ENCODE measurements at regions not wholly inside any gene's neighbourhood (a gene's known extent, or its start where the extent isn't known, plus 50 kb on each side); places are given as distances from the start of the nearest gene placed in this dataset.
"Not testable (repeated sequence)": the region's sequence is repeated elsewhere in the genome, so short reads cannot be mapped to it uniquely, and the experiment has no call there.

- no peaks in the 10 kb centered on the region for H3K9me3 ChIP-seq
- no peak overlapping the region for H3K27ac ChIP-seq
- no peak for TF ChIP-seq CTCF (IDR thresholded peaks at IDR 0.05)
Measured at GRCh38 chr4:158958489-158959270, 144.2 kb upstream of the RAPGEF2 start.

GRCh38 chr4:158962393-158962792 lies 140.5 kb upstream of the RAPGEF2 start:
- Histone ChIP-seq H3K4me1 (ENCODE audit: control insufficient read depth in 1 of 2, low read depth in 2 of 2) (no peaks in the 10 kb centered on the region), H3K4me3 (no peak overlapping the region), H3K27me3 (replicated peaks; ENCODE audit: insufficient read depth) (no peaks in the 10 kb centered on the region), H3K9me3 (no peaks in the 10 kb centered on the region), H3K36me3 (no peaks in the 10 kb centered on the region), H3K27ac (no peak overlapping the region)
- no peak for DNase-seq (ENCODE audit: low spot score)
- TF ChIP-seq CTCF (IDR thresholded peaks at IDR 0.05): no peak
- ATAC-seq (ENCODE audit: insufficient number of reproducible peaks, low FRiP score, low read depth): no peak

More at GRCh38 chr4:158958489-158959270, 144.2 kb upstream of the RAPGEF2 start:
- Histone ChIP-seq H3K36me3 (no peaks in the 10 kb centered on the region), H3K4me1 (ENCODE audit: control insufficient read depth in 1 of 2, low read depth in 2 of 2) (no peaks in the 10 kb centered on the region), H3K4me3 (no peak overlapping the region), H3K27me3 (replicated peaks; ENCODE audit: insufficient read depth) (no peaks in the 10 kb centered on the region)
- no peak for DNase-seq (ENCODE audit: low spot score)
- no peak for ATAC-seq (ENCODE audit: insufficient number of reproducible peaks, low FRiP score, low read depth)

GRCh38 chr4:158963282-158963681 lies 139.6 kb upstream of the RAPGEF2 start:
- not testable (repeated sequence) for DNase-seq (ENCODE audit: low spot score); H3K9me3 ChIP-seq; H3K36me3 ChIP-seq; ATAC-seq (ENCODE audit: insufficient number of reproducible peaks, low FRiP score, low read depth); H3K27me3 ChIP-seq (replicated peaks; ENCODE audit: insufficient read depth); H3K4me3 ChIP-seq; H3K4me1 ChIP-seq (ENCODE audit: control insufficient read depth in 1 of 2, low read depth in 2 of 2); H3K27ac ChIP-seq

- no peak for TF ChIP-seq CTCF (IDR thresholded peaks at IDR 0.05)
- DNase-seq (ENCODE audit: low spot score) (no peak), ATAC-seq (ENCODE audit: insufficient number of reproducible peaks, low FRiP score, low read depth) (no peak)
- Histone ChIP-seq H3K36me3 (no peaks in the 10 kb centered on the region), H3K27ac (no peak overlapping the region), H3K27me3 (replicated peaks; ENCODE audit: insufficient read depth) (no peaks in the 10 kb centered on the region), H3K9me3 (no peaks in the 10 kb centered on the region), H3K4me3 (no peak overlapping the region), H3K4me1 (ENCODE audit: control insufficient read depth in 1 of 2, low read depth in 2 of 2) (no peaks in the 10 kb centered on the region)
Measured at GRCh38 chr4:158964114-158964727, 138.7 kb upstream of the RAPGEF2 start.

- H3K27me3 ChIP-seq (replicated peaks; ENCODE audit: insufficient read depth): no peaks in the 10 kb centered on the region
- no peak overlapping the region for H3K27ac ChIP-seq
- ATAC-seq (ENCODE audit: insufficient number of reproducible peaks, low FRiP score, low read depth) (no peak), DNase-seq (ENCODE audit: low spot score) (no peak)
- no peaks in the 10 kb centered on the region for H3K36me3 ChIP-seq
- H3K9me3 ChIP-seq: no peaks in the 10 kb centered on the region
- H3K4me1 ChIP-seq (ENCODE audit: control insufficient read depth in 1 of 2, low read depth in 2 of 2): no peaks in the 10 kb centered on the region
- no peak for TF ChIP-seq CTCF (IDR thresholded peaks at IDR 0.05)
- no peak overlapping the region for H3K4me3 ChIP-seq
Measured at GRCh38 chr4:158964728-158965124, 138.2 kb upstream of the RAPGEF2 start.

Data from thoracic aorta (tissue), 2 donors.